Hepatocyte (in vitro differentiated cells): ENCODE measurements at regions not wholly inside any gene's neighbourhood (a gene's known extent, or its start where the extent isn't known, plus 50 kb on each side); places are given as distances from the start of the nearest gene placed in this dataset.
A peak's percentile ranks its signal among the peaks of the same experiment; 100 is the strongest.

Source experiments
- DNase-seq: peaks from one replicate; pipeline ENCODE4 v3.0.0-alpha.2; 2016; ENCODE audit warnings: low spot score
- H2AFZ ChIP-seq: fragments of 200-600 bp; sonication (generic); 2 replicates; pipeline ENCODE4 v1.6.0; 2016; ENCODE audit warnings: antibody characterized with exemption, mild to moderate bottlenecking
- H3K27ac ChIP-seq: fragments of 200-600 bp; sonication (generic); 2 replicates; pipeline ENCODE4 v1.5.1; 2016; ENCODE audit warnings: mild to moderate bottlenecking
- H3K27me3 ChIP-seq: fragments of 200-600 bp; sonication (generic); 2 replicates; pipeline ENCODE4 v1.6.1; 2016
- H3K36me3 ChIP-seq: fragments of 200-600 bp; sonication (generic); replicated peaks from 2 replicates; pipeline ENCODE4 v1.5.1; 2016; ENCODE audit warnings: low read depth; ENCODE audit not compliant: insufficient read depth
- H3K4me1 ChIP-seq: fragments of 200-600 bp; sonication (generic); 2 replicates; pipeline ENCODE4 v1.5.1; 2016; ENCODE audit warnings: mild to moderate bottlenecking, moderate library complexity; ENCODE audit not compliant: insufficient read depth
- H3K4me2 ChIP-seq: fragments of 200-600 bp; sonication (generic); 2 replicates; pipeline ENCODE4 v1.6.0; 2016
- H3K4me3 ChIP-seq: fragments of 200-600 bp; sonication (generic); 2 replicates; pipeline ENCODE4 v1.5.1; 2016; ENCODE audit warnings: mild to moderate bottlenecking
- H3K79me2 ChIP-seq: fragments of 200-600 bp; sonication (generic); 2 replicates; pipeline ENCODE4 v1.6.0; 2017; ENCODE audit warnings: mild to moderate bottlenecking
- H3K9me2 ChIP-seq: fragments of 200-600 bp; sonication (generic); replicated peaks from 2 replicates; pipeline ENCODE4 v1.6.0; 2017; ENCODE audit warnings: mild to moderate bottlenecking; ENCODE audit not compliant: insufficient read depth
- H3K9me3 ChIP-seq: fragments of 200-600 bp; sonication (generic); 2 replicates; pipeline ENCODE4 v1.5.1; 2016; ENCODE audit warnings: low read depth, mild to moderate bottlenecking
- H4K20me1 ChIP-seq: fragments of 200-600 bp; sonication (generic); 2 replicates; pipeline ENCODE4 v1.6.0; 2016; ENCODE audit warnings: mild to moderate bottlenecking; ENCODE audit not compliant: insufficient read depth, poor library complexity, severe bottlenecking
- CTCF ChIP-seq: fragments of 200-600 bp; sonication (generic); IDR thresholded peaks from 2 replicates; pipeline ENCODE4 v1.5.1; 2016; ENCODE audit warnings: antibody characterized with exemption, mild to moderate bottlenecking; ENCODE audit not compliant: poor library complexity
- EZH2 ChIP-seq: fragments of 200-600 bp; sonication (generic); IDR thresholded peaks from 2 replicates; pipeline ENCODE4 v1.6.1; 2016; ENCODE audit warnings: antibody characterized with exemption, mild to moderate bottlenecking, borderline replicate concordance
- EZH2phosphoT487 ChIP-seq: fragments of 200-600 bp; sonication (generic); IDR thresholded peaks from one replicate; pipeline ENCODE4 v1.6.1; 2018; ENCODE audit warnings: antibody characterized with exemption, mild to moderate bottlenecking, low read depth, moderate library complexity; ENCODE audit not compliant: unreplicated experiment, severe bottlenecking
- WGBS: methylation state at CpG from one replicate; pipeline ENCODE4 v1.1.6; 2016; ENCODE audit warnings: low lambda C conversion rate; ENCODE audit errors: missing lambda C conversion rate; 5-methylcytosine and 5-hydroxymethylcytosine counted together

GRCh38 chr4:14180983-14181601 lies 553.6 kb upstream of the BOD1L1 start:
- Histone ChIP-seq H2AFZ (no peak overlapping the region), H3K4me2 (peak overlapping the region; percentile 42), H3K4me1 (peaks cover 21% of the 10 kb centered on the region), H3K36me3 (no peaks in the 10 kb centered on the region), H3K27ac (peak overlapping the region; percentile 2), H3K9me2 (no peaks in the 10 kb centered on the region), H3K4me3 (no peak overlapping the region), H3K79me2 (no peaks in the 10 kb centered on the region), H3K9me3 (no peaks in the 10 kb centered on the region), H3K27me3 (no peaks in the 10 kb centered on the region), H4K20me1 (no peaks in the 10 kb centered on the region)
- TF ChIP-seq CTCF (no peak), EZH2phosphoT487 (peak; percentile 91)
- WGBS: 39% methylated on average over 6 of the region's 6 CpGs
- peak; percentile 20 for DNase-seq

- no peaks in the 10 kb centered on the region for H3K9me3 ChIP-seq
- H3K79me2 ChIP-seq: no peaks in the 10 kb centered on the region
- no peak overlapping the region for H3K4me3 ChIP-seq
- no peak overlapping the region for H3K27ac ChIP-seq
- DNase-seq: no peak
- WGBS: 83% methylated on average over 6 of the region's 6 CpGs
- no peaks in the 10 kb centered on the region for H3K9me2 ChIP-seq
- H3K27me3 ChIP-seq: no peaks in the 10 kb centered on the region
- TF ChIP-seq CTCF: no peak
- TF ChIP-seq EZH2: no peak
- TF ChIP-seq EZH2phosphoT487: no peak
- no peaks in the 10 kb centered on the region for H4K20me1 ChIP-seq
- H3K36me3 ChIP-seq: no peaks in the 10 kb centered on the region
- no peak overlapping the region for H3K4me2 ChIP-seq
- no peak overlapping the region for H2AFZ ChIP-seq
- peaks cover 17% of the 10 kb centered on the region for H3K4me1 ChIP-seq
Observed at GRCh38 chr4:14182148-14182547, 554.6 kb upstream of the BOD1L1 start.

GRCh38 chr4:14184265-14184664 lies 556.7 kb upstream of the BOD1L1 start:
- Histone ChIP-seq H2AFZ (no peak overlapping the region), H3K27ac (no peak overlapping the region)

More at GRCh38 chr4:14184265-14184664, 556.7 kb upstream of the BOD1L1 start:
- Histone ChIP-seq H3K9me2 (no peaks in the 10 kb centered on the region), H3K4me2 (no peak overlapping the region), H3K27me3 (no peaks in the 10 kb centered on the region), H4K20me1 (no peaks in the 10 kb centered on the region), H3K4me1 (peaks cover 6% of the 10 kb centered on the region), H3K79me2 (no peaks in the 10 kb centered on the region), H3K4me3 (no peak overlapping the region), H3K36me3 (no peaks in the 10 kb centered on the region), H3K9me3 (no peaks in the 10 kb centered on the region)
- no peak for DNase-seq
- WGBS: 64% methylated on average over 3 of the region's 3 CpGs
- TF ChIP-seq CTCF: no peak
- TF ChIP-seq EZH2: no peak
- no peak for TF ChIP-seq EZH2phosphoT487
